Neural progenitor cell (in vitro differentiated cells): ENCODE measurements at regions not wholly inside any gene's neighbourhood (a gene's known extent, or its start where the extent isn't known, plus 50 kb on each side); places are given as distances from the start of the nearest gene placed in this dataset.

Experiments
- EZH2 ChIP-seq: fragments of 200-600 bp; sonication (generic); IDR thresholded peaks from 2 replicates; pipeline ENCODE4 v1.6.1; 2017; ENCODE audit warnings: antibody characterized with exemption, mild to moderate bottlenecking, moderate library complexity
- EZH2phosphoT487 ChIP-seq: fragments of 200-600 bp; sonication (generic); IDR thresholded peaks from 2 replicates; pipeline ENCODE4 v1.6.1; 2017; ENCODE audit warnings: antibody characterized with exemption
- TF ChIP-seq, protein P1 (sequence below): fragments of 200-600 bp; sonication (generic); IDR thresholded peaks from 2 replicates; pipeline ENCODE4 v1.5.1; 2017; ENCODE audit warnings: antibody characterized with exemption, mild to moderate bottlenecking

DNA sequence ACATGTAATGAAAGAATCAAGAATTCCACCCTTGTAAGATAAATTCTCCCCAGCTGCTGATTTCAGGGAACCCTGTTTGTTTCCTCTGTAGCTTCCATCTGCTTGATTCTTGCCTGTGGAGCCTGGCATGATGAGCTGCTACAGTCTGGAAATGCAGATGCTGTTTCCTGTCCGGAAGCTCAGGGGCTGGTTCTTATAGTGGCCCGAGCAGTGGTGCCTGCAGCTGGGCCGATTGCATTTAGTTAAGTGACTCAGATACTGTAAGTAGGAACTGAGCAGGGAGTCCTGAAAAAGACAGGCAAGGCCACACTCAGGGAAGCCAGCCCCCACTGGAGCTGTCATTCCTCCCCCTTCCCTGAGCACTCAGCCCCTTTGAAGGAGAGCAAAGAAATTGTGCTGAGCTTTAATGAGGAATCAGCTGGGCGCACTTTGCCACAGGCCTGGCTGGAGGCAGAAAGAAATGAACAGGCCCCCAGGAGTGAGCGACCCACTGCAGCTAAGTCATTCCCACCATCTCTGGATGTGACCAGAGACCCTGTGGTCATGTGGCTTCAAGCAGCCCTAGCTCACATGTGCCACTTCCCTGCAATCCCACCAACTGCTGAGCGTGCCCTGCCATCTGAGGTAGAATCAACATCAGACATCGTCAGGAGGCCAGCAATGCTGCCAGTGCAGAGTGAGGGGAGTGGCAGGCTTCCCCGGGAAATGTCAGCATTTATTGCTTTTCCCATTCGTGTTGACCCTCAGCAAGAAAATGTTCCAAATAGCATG, 206.0 kb upstream of the WWC1 start:
- TF ChIP-seq, protein P1, sequence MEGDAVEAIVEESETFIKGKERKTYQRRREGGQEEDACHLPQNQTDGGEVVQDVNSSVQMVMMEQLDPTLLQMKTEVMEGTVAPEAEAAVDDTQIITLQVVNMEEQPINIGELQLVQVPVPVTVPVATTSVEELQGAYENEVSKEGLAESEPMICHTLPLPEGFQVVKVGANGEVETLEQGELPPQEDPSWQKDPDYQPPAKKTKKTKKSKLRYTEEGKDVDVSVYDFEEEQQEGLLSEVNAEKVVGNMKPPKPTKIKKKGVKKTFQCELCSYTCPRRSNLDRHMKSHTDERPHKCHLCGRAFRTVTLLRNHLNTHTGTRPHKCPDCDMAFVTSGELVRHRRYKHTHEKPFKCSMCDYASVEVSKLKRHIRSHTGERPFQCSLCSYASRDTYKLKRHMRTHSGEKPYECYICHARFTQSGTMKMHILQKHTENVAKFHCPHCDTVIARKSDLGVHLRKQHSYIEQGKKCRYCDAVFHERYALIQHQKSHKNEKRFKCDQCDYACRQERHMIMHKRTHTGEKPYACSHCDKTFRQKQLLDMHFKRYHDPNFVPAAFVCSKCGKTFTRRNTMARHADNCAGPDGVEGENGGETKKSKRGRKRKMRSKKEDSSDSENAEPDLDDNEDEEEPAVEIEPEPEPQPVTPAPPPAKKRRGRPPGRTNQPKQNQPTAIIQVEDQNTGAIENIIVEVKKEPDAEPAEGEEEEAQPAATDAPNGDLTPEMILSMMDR: no peak
- no peak for TF ChIP-seq EZH2phosphoT487
- no peak for TF ChIP-seq EZH2
